HepG2 (cell line): ENCODE measurements at regions not wholly inside any gene's neighbourhood (a gene's known extent, or its start where the extent isn't known, plus 50 kb on each side); places are given as distances from the start of the nearest gene placed in this dataset.

Source experiments
- ATAC-seq: fragments of 200-7000 bp; cut with Tn5 transposase; 3 replicates; pipeline ENCODE4 v1.9.1; 2020; ENCODE audit warnings: mild to moderate bottlenecking, moderate library complexity
- BruUV-seq: library from RNA; stranded (reverse); fragments of 400-500 nt; replicated peaks from 2 replicates; lab custom pipeline; 2021; lab: Mats Ljungman, UMichigan
- CTCF ChIA-PET: fragments of 300-600 bp; formaldehyde crosslinking; extraction: SDS; loops from one replicate; lab custom pipeline; 2021; ENCODE audit warnings: low total read pairs, inconsistent platforms, low intra/inter-chr PET ratio; lab: Yijun Ruan, JAX
- POLR2A ChIA-PET: fragments of 350-600 bp; sonication (Branson Sonifier 250); formaldehyde crosslinking; loops from one replicate; lab custom pipeline; 2020; ENCODE audit warnings: antibody characterized with exemption, inconsistent platforms; lab: Yijun Ruan, JAX
- DNase-seq: peaks from one replicate; pipeline ENCODE4 v3.0.0-alpha.2; 2015; ENCODE audit warnings: low spot score
- FAIRE-seq: peaks from 3 replicates; lab custom pipeline; 2011; peaks lifted over from hg19 to GRCh38; lab: Jason Lieb, UNC
- H2AFZ ChIP-seq: one replicate; pipeline ENCODE4 v1.6.1; 2011; ENCODE audit warnings: low read length, inconsistent platforms
- H3K27ac ChIP-seq: fragments of 300-600 bp; 3 replicates; pipeline ENCODE4 v1.8.0; 2011; ENCODE audit warnings: mixed run types, mild to moderate bottlenecking, mixed read lengths, low read length, inconsistent platforms; ENCODE audit not compliant: insufficient read depth; ENCODE audit errors: extremely low read length
- H3K27me3 ChIP-seq, 2 experiments: fragments of 200-600 bp in 1 of 2; 2 replicates in 1 of 2; 3 replicates in 1 of 2; pipeline versions ENCODE4 v1.6.0 to v1.8.0; 2011; ENCODE audit warnings: low read length in 2 of 2, mild to moderate bottlenecking in 2 of 2, moderate library complexity in 2 of 2, inconsistent platforms in 1 of 2; ENCODE audit not compliant: insufficient read depth in 2 of 2, control insufficient read depth in 1 of 2
- H3K36me3 ChIP-seq, 2 experiments: fragments of 200-600 bp in 1 of 2; replicated peaks in 1 of 2; 2 replicates in 1 of 2; 3 replicates in 1 of 2; pipeline versions ENCODE4 v1.5.1 to v1.8.0; 2011; ENCODE audit warnings: low read length in 2 of 2, inconsistent platforms in 1 of 2; ENCODE audit not compliant: insufficient read depth in 2 of 2, control insufficient read depth in 1 of 2
- H3K4me1 ChIP-seq: 2 replicates; pipeline ENCODE4 v1.5.1; 2012; ENCODE audit warnings: low read length, inconsistent platforms; ENCODE audit not compliant: insufficient read depth
- H3K4me2 ChIP-seq: 2 replicates; pipeline ENCODE4 v1.6.0; 2011; ENCODE audit warnings: low read depth, low read length, inconsistent platforms
- H3K4me3 ChIP-seq, 3 experiments: fragments of 200-600 bp in 1 of 3; sonication (generic), shearing (Covaris generic) in 1 of 3; replicated peaks in 1 of 3; 2 replicates each; pipeline ENCODE4 v1.5.1; 2011 to 2016; ENCODE audit warnings: low read length in 3 of 3, inconsistent platforms in 2 of 3, low read depth in 2 of 3, mild to moderate bottlenecking in 2 of 3, control low read depth in 1 of 3, mixed read lengths in 1 of 3; ENCODE audit not compliant: insufficient read depth in 1 of 3
- H3K79me2 ChIP-seq: one replicate; pipeline ENCODE4 v1.6.1; 2011; ENCODE audit warnings: low read length, inconsistent platforms; ENCODE audit not compliant: insufficient read depth
- H3K9ac ChIP-seq: 2 replicates; pipeline ENCODE4 v1.6.0; 2011; ENCODE audit warnings: mild to moderate bottlenecking, low read depth, low read length, inconsistent platforms; ENCODE audit not compliant: insufficient read depth
- H3K9me3 ChIP-seq: 2 replicates; pipeline ENCODE4 v1.5.1; 2012; ENCODE audit warnings: mild to moderate bottlenecking, low read length
- H4K20me1 ChIP-seq: 2 replicates; pipeline ENCODE4 v1.6.0; 2011; ENCODE audit warnings: inconsistent platforms, mild to moderate bottlenecking, low read length, moderate library complexity; ENCODE audit not compliant: insufficient read depth
- HMG20A ChIP-seq: IDR thresholded peaks from 2 replicates; pipeline ENCODE4 v1.6.1; 2016; ENCODE audit warnings: borderline replicate concordance
- REXO4 ChIP-seq: sonication (generic); formaldehyde crosslinking; IDR thresholded peaks from 2 replicates; pipeline ENCODE4 v1.8.0; 2022; ENCODE audit warnings: missing genetic modification reagents, mild to moderate bottlenecking, borderline replicate concordance
- TEAD3 ChIP-seq: optimal IDR thresholded peaks from 2 replicates; pipeline ENCODE3; 2016; ENCODE audit warnings: borderline replicate concordance
- ZNF383 ChIP-seq: sonication (generic); formaldehyde crosslinking; IDR thresholded peaks from 2 replicates; pipeline ENCODE4 v1.4.0; 2020; ENCODE audit warnings: missing genetic modification reagents, mild to moderate bottlenecking, borderline replicate concordance
- WGBS: methylation state at CpG from one replicate; pipeline ENCODE4 v1.1.6; 2017; ENCODE audit warnings: low lambda C conversion rate; 5-methylcytosine and 5-hydroxymethylcytosine counted together
- in situ Hi-C: cut with HindIII; loops from 2 replicates; pipeline ENCODE4 v1.10.0; 2017; ENCODE audit warnings: low pct_unique_long_range_greater_than_20kb; ENCODE audit not compliant: extremely low pct_ligation_motif_present
- intact Hi-C: fragments of 100-400 bp; cut with micrococcal nuclease; formaldehyde crosslinking; loops from one replicate; pipeline ENCODE4 v1.10.0; 2022; ENCODE audit not compliant: unreplicated experiment
- TF ChIP-seq, protein P1 (sequence below): sonication (generic); formaldehyde crosslinking; IDR thresholded peaks from 2 replicates; pipeline ENCODE4 v1.4.0; 2020; ENCODE audit warnings: missing genetic modification reagents, borderline replicate concordance

DNA sequence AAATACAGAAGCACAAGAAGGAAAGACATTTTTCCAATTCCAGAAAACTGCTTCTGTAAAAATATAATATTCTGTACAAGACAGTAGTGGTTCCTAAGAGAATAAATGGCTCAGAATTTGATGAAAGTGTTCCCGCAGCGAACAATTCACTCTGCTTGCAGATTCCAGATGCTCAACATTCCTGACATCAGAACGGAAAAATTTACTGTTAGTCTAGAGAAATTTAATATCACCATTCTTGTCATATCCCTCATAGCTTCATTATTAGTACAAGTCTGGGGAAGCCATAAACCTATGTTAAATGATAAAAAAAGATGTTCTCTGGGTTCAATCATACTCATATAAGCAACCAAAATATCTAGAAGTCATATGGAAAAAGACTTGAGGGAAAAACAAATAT, 83.6 kb downstream of the MPP7 start:
- no TSS peak for BruUV-seq
- Histone ChIP-seq H4K20me1 (no peaks in the 10 kb centered on the region), H3K9me3 (no peaks in the 10 kb centered on the region), H3K4me2 (no peak overlapping the region), H3K9ac (no peak overlapping the region), H2AFZ (no peak overlapping the region), H3K36me3 (no peaks in the 10 kb centered on the region), H3K79me2 (no peaks in the 10 kb centered on the region), H3K4me3 (no peak overlapping the region), H3K27me3 (no peaks in the 10 kb centered on the region), H3K4me1 (peaks cover 9% of the 10 kb centered on the region; the same call in 1 of the 2 replicates), H3K27ac (no peak overlapping the region)
- POLR2A ChIA-PET: no interaction called here
- ATAC-seq (no peak), DNase-seq (no peak), FAIRE-seq (no peak)
- TF ChIP-seq, protein P1, sequence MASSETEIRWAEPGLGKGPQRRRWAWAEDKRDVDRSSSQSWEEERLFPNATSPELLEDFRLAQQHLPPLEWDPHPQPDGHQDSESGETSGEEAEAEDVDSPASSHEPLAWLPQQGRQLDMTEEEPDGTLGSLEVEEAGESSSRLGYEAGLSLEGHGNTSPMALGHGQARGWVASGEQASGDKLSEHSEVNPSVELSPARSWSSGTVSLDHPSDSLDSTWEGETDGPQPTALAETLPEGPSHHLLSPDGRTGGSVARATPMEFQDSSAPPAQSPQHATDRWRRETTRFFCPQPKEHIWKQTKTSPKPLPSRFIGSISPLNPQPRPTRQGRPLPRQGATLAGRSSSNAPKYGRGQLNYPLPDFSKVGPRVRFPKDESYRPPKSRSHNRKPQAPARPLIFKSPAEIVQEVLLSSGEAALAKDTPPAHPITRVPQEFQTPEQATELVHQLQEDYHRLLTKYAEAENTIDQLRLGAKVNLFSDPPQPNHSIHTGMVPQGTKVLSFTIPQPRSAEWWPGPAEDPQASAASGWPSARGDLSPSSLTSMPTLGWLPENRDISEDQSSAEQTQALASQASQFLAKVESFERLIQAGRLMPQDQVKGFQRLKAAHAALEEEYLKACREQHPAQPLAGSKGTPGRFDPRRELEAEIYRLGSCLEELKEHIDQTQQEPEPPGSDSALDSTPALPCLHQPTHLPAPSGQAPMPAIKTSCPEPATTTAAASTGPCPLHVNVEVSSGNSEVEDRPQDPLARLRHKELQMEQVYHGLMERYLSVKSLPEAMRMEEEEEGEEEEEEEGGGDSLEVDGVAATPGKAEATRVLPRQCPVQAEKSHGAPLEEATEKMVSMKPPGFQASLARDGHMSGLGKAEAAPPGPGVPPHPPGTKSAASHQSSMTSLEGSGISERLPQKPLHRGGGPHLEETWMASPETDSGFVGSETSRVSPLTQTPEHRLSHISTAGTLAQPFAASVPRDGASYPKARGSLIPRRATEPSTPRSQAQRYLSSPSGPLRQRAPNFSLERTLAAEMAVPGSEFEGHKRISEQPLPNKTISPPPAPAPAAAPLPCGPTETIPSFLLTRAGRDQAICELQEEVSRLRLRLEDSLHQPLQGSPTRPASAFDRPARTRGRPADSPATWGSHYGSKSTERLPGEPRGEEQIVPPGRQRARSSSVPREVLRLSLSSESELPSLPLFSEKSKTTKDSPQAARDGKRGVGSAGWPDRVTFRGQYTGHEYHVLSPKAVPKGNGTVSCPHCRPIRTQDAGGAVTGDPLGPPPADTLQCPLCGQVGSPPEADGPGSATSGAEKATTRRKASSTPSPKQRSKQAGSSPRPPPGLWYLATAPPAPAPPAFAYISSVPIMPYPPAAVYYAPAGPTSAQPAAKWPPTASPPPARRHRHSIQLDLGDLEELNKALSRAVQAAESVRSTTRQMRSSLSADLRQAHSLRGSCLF (CRISPR knock-in tag): no peak
- TF ChIP-seq ZNF383 (CRISPR knock-in tag) (no peak), REXO4 (CRISPR knock-in tag) (no peak), HMG20A (CRISPR knock-in tag) (no peak), TEAD3 (CRISPR knock-in tag) (no peak)
- intact Hi-C loops (no loop called here), in situ Hi-C loops (no loop called here)
- WGBS: 99% methylated on average over 3 of the region's 3 CpGs
- CTCF ChIA-PET: no interaction called here
